ENCODE measurements at regions not wholly inside any gene's neighbourhood (a gene's known extent, or its start where the extent isn't known, plus 50 kb on each side); places are given as distances from the start of the nearest gene placed in this dataset.
"Not testable (repeated sequence)": the region's sequence is repeated elsewhere in the genome, so short reads cannot be mapped to it uniquely, and the experiment has no call there.

- no peak for DNase-seq (ENCODE audit: low spot score)
Observed at GRCh38 chrX:97858592-97858991, 974.9 kb downstream of the RPA4 start.

DNA sequence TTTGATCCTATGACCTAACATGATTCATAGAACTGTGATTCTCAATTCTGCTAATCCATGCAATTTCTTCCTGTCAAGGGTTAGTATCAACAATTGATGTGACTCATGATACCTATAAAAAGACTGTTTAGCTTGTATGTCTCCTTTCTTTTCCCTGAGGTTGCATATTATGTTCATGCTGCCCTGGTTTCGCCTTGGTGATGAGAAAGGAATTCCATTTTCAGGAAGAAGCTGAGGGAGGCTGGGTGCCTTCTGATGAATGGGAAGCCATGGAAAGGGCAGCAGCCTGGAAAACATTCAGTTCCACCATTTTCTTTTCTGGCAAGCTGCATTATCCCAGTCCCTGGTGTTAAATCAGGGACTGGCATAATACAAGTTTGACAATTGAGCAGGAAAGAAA, 976.5 kb downstream of the RPA4 start:
- no peak for DNase-seq (ENCODE audit: low spot score)

DNA sequence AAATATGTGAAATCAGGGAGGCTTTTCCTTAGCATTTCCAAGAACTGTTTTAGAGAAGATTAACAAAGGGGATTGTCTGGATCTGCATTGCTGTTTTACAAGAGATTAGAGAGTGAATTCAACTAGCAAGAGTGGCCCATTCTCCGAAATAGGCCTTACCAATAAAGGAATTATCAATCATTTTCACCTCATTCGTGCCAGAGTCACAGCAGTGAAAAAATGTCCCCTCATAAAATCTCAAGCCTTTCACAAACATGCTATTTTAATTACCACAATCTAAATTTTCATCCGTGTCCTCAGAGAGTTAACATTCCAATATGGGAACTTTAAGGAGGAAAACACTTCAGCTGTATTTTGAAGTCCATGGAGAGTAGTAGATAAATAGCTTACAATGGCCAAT, 979.6 kb downstream of the RPA4 start:
- DNase-seq (ENCODE audit: low spot score) = no peak

- DNase-seq (ENCODE audit: low spot score) = no peak
Observed at GRCh38 chrX:97867266-97867665, 983.6 kb downstream of the RPA4 start.

DNA sequence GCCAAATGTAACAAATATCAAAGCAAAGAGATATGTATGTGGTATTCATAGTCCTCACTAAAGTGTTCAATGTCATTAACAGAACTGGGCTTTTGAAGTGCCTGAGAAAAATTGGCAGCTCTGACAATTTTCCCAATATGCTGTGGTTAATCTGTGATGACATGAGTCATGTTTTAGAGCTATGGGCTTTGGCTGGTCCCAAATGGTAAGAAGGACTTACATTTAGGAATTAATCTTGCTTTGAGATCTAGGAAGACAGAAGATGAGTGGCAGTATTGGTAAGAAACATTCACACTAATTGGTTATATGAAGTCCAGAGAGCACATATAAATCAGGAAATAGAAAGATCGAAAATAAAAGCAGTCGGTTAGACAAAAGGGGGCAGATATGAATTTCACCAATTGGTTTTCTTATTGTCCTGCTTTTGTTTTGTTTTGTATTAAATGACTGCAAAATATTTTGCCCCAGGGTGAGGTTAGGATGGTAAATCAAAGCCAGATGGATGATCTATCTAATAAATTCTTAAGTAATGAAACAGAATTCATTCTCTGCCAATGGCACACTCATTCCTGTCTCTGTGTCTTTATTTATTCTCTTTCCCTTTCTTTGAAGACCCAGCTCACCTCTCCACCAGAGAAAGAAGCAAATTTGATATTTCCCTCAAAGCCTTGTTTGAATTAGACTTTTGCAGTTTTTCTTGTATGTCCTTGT, 993.1 kb downstream of the RPA4 start:
- DNase-seq (ENCODE audit: low spot score) = no peak

GRCh38 chrX:97882306-97882705, 998.6 kb downstream of the RPA4 start:
- no peak for DNase-seq (ENCODE audit: low spot score)

GRCh38 chrX:97895751-97896150, 1012.0 kb downstream of the RPA4 start:
- peak; percentile 6 for DNase-seq (ENCODE audit: low spot score)

GRCh38 chrX:97897998-97898397, 1014.3 kb downstream of the RPA4 start:
- no peak for DNase-seq (ENCODE audit: low spot score)

- peak; percentile 21 for DNase-seq (ENCODE audit: low spot score)
Observed at GRCh38 chrX:97898798-97899197, 1015.1 kb downstream of the RPA4 start.

GRCh38 chrX:97907791-97908190, 1024.1 kb downstream of the RPA4 start:
- DNase-seq (ENCODE audit: low spot score) = no peak

GRCh38 chrX:97909245-97909644, 1025.5 kb downstream of the RPA4 start:
- no peak for DNase-seq (ENCODE audit: low spot score)

GRCh38 chrX:97915390-97915789, 1031.7 kb downstream of the RPA4 start:
- DNase-seq (ENCODE audit: low spot score) = not testable (repeated sequence)

DNA sequence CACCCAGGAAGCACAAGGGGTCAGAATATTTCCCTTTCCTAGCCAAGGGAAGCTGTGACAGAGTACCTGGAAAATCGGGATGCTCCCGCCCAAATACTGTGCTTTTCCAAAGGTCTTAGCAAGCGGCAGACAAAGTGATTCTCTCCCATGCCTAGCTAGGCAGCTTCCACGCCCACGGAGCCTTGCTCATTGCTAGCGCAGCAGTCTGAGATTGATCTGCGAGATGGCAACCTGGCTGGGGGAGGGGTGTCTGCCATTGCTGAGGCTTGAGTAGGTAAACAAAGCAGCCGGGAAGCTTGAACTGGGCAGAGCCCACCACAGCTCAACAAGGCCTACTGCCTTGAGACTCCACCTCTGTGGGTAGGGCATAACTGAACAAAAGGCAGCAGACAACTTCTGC, 1037.5 kb downstream of the RPA4 start:
- not testable (repeated sequence) for DNase-seq (ENCODE audit: low spot score)

DNA sequence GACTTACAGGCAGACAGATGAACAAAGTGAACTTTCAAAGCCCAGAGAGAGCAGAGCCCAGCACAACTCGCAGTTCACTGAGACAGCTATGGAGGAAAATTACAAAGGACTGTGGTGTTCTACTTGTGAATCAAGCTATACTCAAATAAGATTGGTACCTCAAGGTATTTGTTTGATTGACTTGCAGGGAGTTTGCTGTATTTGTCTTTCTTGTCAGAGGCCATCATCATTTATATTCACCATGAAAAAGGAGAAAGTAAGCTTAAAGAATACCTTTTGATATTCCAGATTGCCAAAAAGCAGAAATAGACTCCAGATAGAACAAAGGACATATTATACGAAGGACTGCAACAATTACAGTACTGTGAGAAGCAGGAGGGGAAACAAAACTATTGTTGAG, 1047.9 kb downstream of the RPA4 start:
- no peak for DNase-seq (ENCODE audit: low spot score)

DNA sequence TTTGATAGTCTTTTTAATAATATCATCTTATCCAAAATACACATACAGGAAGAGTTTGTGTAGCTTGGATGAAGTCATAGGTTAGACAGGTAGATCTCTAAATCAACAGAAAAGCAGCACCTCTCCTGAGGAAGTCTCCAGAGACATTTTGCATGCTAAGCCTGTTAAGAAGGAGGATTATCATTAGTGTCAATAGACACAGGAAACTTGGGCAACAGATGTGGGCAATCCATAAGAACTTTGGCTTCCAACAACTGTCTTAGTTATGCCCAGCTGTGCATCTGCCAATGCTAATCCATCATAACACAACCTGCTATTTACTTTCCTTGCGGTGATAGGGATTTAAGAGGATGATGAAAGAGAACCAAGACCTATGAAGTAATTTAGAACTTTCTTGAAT, 1052.6 kb downstream of the RPA4 start:
- no peak for DNase-seq (ENCODE audit: low spot score)

DNA sequence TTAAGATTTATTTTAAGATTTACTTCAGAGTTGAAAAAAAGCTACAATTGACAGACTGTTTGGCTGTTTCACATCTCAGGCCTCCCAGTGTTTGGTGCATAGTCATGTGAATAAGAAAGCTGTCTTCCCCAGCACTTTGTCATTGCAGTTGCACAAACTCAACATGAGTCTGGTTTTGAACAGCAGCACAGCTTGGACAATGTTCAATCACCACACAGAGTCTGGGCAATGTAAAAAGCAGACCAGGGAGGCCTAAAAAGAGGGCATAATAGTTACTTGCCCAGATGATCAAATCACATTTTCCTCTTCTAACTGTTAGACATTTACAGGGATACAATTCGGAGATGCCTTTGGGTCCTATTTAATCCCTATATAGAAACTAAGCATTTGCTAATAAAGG, 1055.0 kb downstream of the RPA4 start:
- no peak for DNase-seq (ENCODE audit: low spot score)

DNA sequence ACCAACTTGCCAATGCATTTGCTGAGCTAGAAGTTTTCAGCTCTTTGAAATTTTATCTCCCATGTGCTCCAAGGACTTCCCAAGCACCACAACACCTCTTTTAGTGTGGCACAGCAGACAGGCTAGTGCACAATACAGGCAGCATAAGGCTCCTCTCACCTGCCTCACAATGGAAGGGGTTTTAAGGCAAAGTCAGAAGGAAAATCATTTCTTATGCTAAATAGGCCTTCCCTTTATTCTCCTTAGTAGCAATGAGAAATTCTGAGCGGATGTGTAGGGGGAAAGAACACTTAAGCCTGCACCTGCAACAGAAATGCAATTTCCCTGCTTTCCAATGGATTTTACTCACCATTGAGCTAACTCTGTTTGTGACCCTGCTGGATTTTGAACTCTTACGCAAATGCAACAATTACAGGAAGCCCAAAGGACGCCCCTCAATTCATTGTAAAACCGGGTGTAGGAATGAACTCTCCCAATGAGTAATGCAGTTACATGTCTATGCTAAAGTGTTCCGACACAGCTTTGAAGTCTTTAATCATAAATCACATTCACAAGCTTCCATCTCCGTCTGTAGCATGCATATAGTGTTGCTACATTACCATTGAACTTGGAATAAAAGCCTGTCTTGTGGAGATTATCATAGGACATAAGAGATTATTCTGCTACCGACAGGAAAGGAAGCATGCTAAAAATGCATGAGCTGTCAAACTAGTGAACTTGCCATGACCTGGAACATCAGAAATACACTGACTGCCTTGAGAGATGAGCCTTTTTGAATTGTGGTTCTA, 1084.9 kb downstream of the RPA4 start:
- DNase-seq (ENCODE audit: low spot score) = no peak

DNA sequence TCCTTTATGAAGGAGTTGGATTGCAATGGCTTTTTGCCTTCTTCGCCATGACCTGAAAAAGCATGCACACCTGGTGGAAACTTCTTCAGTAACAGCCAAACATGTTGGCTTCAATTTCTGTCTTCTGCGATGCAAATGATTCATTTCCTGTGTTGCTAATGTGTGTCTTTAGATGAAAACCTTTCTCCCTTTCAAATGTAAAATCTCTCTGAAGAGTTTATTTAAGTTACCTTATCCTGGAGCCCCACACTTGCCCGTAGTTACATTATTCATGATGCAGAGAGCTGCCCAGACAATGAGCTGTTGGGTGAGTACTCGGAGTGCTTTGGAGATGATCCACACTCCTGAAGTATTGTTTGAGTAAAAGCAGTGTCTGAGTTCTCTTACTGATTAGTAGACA, 1100.9 kb downstream of the RPA4 start:
- DNase-seq (ENCODE audit: low spot score) = no peak

DNA sequence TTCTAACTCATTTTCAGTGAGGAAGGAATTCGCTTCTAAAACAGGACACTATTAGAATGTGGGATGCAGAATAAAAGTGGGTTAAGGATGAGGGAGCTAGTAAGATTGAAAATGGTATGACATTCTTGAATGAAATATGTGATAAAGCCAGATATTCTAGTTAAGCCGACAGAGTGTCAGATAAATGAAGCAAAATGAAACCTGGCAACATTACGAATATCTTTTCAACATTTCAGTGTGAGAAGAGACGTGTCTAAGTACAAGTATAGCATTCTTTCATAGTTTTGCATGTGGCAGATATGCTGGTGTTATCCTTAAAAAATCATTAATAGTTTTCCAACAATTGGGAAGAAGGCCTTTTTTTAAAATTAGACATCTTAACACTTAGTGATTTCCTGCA, 1101.4 kb downstream of the RPA4 start:
- no peak for DNase-seq (ENCODE audit: low spot score)

- no peak for DNase-seq (ENCODE audit: low spot score)
Observed at GRCh38 chrX:97987979-97988378, 1104.3 kb downstream of the RPA4 start.

- no peak for DNase-seq (ENCODE audit: low spot score)
Observed at GRCh38 chrX:97995834-97996233, 1112.1 kb downstream of the RPA4 start.

GRCh38 chrX:98028691-98029090, 1145.0 kb downstream of the RPA4 start:
- DNase-seq (ENCODE audit: low spot score) = no peak

GRCh38 chrX:98029861-98030260, 1146.2 kb downstream of the RPA4 start:
- DNase-seq (ENCODE audit: low spot score) = no peak

GRCh38 chrX:98057176-98057575, 1173.5 kb downstream of the RPA4 start:
- no peak for DNase-seq (ENCODE audit: low spot score)
